C4-2B (cell line): ENCODE measurements at regions not wholly inside any gene's neighbourhood (a gene's known extent, or its start where the extent isn't known, plus 50 kb on each side); places are given as distances from the start of the nearest gene placed in this dataset.

Experiments
- CTCF ChIP-seq: fragments of 450-650 bp; conservative IDR thresholded peaks from 2 replicates; pipeline ENCODE4 v1.5.1; 2017; ENCODE audit warnings: mild to moderate bottlenecking
- ZFX ChIP-seq: fragments of 450-650 bp; IDR thresholded peaks from 2 replicates; pipeline ENCODE4 v1.6.1; 2017

- TF ChIP-seq CTCF = no peak
- TF ChIP-seq ZFX = no peak
Observed at GRCh38 chr16:56113223-56113622, 78.1 kb upstream of the GNAO1 start.
